ENCODE measurements at regions not wholly inside any gene's neighbourhood (a gene's known extent, or its start where the extent isn't known, plus 50 kb on each side); places are given as distances from the start of the nearest gene placed in this dataset.
A peak's percentile ranks its signal among the peaks of the same experiment; 100 is the strongest.
"Not testable (repeated sequence)": the region's sequence is repeated elsewhere in the genome, so short reads cannot be mapped to it uniquely, and the experiment has no call there.

- Mint-ChIP-seq H3K4me3 (no peak overlapping the region), H3K4me1 (ENCODE audit: low read depth) (peaks cover 66% of the 10 kb centered on the region), H3K27ac (peak overlapping the region; percentile 66), H3K27me3 (peaks cover 8% of the 10 kb centered on the region), H3K9me3 (peaks cover 3% of the 10 kb centered on the region), H3K36me3 (ENCODE audit: low read depth) (no peaks in the 10 kb centered on the region)
Observed at GRCh38 chr11:129637983-129638776, 177.5 kb upstream of the TMEM45B start.

GRCh38 chr11:129639300-129639699 is 176.3 kb upstream of the TMEM45B start:
- Mint-ChIP-seq H3K36me3 (ENCODE audit: low read depth) (no peaks in the 10 kb centered on the region), H3K4me3 (no peak overlapping the region), H3K9me3 (peaks cover 3% of the 10 kb centered on the region), H3K4me1 (ENCODE audit: low read depth) (peaks cover 77% of the 10 kb centered on the region), H3K27ac (peak overlapping the region; percentile 70), H3K27me3 (peaks cover 6% of the 10 kb centered on the region)

- peaks cover 7% of the 10 kb centered on the region for H3K27me3 Mint-ChIP-seq
- peaks cover 3% of the 10 kb centered on the region for H3K9me3 Mint-ChIP-seq
- peak overlapping the region; percentile 77 for H3K27ac Mint-ChIP-seq
- no peaks in the 10 kb centered on the region for H3K36me3 Mint-ChIP-seq (ENCODE audit: low read depth)
- peaks cover 86% of the 10 kb centered on the region for H3K4me1 Mint-ChIP-seq (ENCODE audit: low read depth)
- H3K4me3 Mint-ChIP-seq, result no peak overlapping the region
Observed at GRCh38 chr11:129640671-129641070, 175.0 kb upstream of the TMEM45B start.

- peak overlapping the region; percentile 93 for H3K27ac Mint-ChIP-seq
Observed at GRCh38 chr11:129643031-129643721, 172.5 kb upstream of the TMEM45B start.

GRCh38 chr11:129644326-129644725 is 171.3 kb upstream of the TMEM45B start:
- H3K4me3 Mint-ChIP-seq, result no peak overlapping the region
- no peaks in the 10 kb centered on the region for H3K36me3 Mint-ChIP-seq (ENCODE audit: low read depth)
- H3K4me1 Mint-ChIP-seq (ENCODE audit: low read depth), result peaks cover 58% of the 10 kb centered on the region
- H3K27me3 Mint-ChIP-seq, result peaks cover 7% of the 10 kb centered on the region
- H3K27ac Mint-ChIP-seq, result no peak overlapping the region
- no peaks in the 10 kb centered on the region for H3K9me3 Mint-ChIP-seq

More at GRCh38 chr11:129643031-129643721, 172.5 kb upstream of the TMEM45B start:
- Mint-ChIP-seq H3K4me3 (peak overlapping the region; percentile 15), H3K27me3 (peaks cover 7% of the 10 kb centered on the region), H3K9me3 (peaks cover under 1% of the 10 kb centered on the region), H3K36me3 (ENCODE audit: low read depth) (no peaks in the 10 kb centered on the region), H3K4me1 (ENCODE audit: low read depth) (peaks cover 67% of the 10 kb centered on the region)

- Mint-ChIP-seq H3K27me3 (peaks cover 7% of the 10 kb centered on the region), H3K9me3 (no peaks in the 10 kb centered on the region), H3K27ac (peak overlapping the region; percentile 4), H3K4me3 (no peak overlapping the region), H3K36me3 (ENCODE audit: low read depth) (no peaks in the 10 kb centered on the region), H3K4me1 (ENCODE audit: low read depth) (peaks cover 42% of the 10 kb centered on the region)
Observed at GRCh38 chr11:129645943-129646342, 169.7 kb upstream of the TMEM45B start.

GRCh38 chr11:129650044-129650443 is 165.6 kb upstream of the TMEM45B start:
- not testable (repeated sequence) for H3K27me3 Mint-ChIP-seq; H3K36me3 Mint-ChIP-seq (ENCODE audit: low read depth); H3K27ac Mint-ChIP-seq; H3K4me3 Mint-ChIP-seq; H3K4me1 Mint-ChIP-seq (ENCODE audit: low read depth)
- peaks cover 14% of the 10 kb centered on the region for H3K9me3 Mint-ChIP-seq

- Mint-ChIP-seq H3K36me3 (ENCODE audit: low read depth) (no peaks in the 10 kb centered on the region), H3K4me1 (ENCODE audit: low read depth) (no peaks in the 10 kb centered on the region), H3K9me3 (peaks cover 28% of the 10 kb centered on the region), H3K27me3 (no peaks in the 10 kb centered on the region), H3K4me3 (no peak overlapping the region), H3K27ac (no peak overlapping the region)
Observed at GRCh38 chr11:129652835-129653234, 162.8 kb upstream of the TMEM45B start.

GRCh38 chr11:129655247-129655832 is 160.3 kb upstream of the TMEM45B start:
- peaks cover 32% of the 10 kb centered on the region for H3K9me3 Mint-ChIP-seq
- no peaks in the 10 kb centered on the region for H3K36me3 Mint-ChIP-seq (ENCODE audit: low read depth)
- no peak overlapping the region for H3K27ac Mint-ChIP-seq
- no peaks in the 10 kb centered on the region for H3K4me1 Mint-ChIP-seq (ENCODE audit: low read depth)
- H3K27me3 Mint-ChIP-seq, result peaks cover 4% of the 10 kb centered on the region
- H3K4me3 Mint-ChIP-seq, result no peak overlapping the region

GRCh38 chr11:129657866-129658525 is 157.7 kb upstream of the TMEM45B start:
- Mint-ChIP-seq H3K27ac (no peak overlapping the region), H3K27me3 (peaks cover 4% of the 10 kb centered on the region), H3K4me1 (ENCODE audit: low read depth) (no peaks in the 10 kb centered on the region), H3K36me3 (ENCODE audit: low read depth) (no peaks in the 10 kb centered on the region), H3K9me3 (peaks cover 29% of the 10 kb centered on the region), H3K4me3 (no peak overlapping the region)

GRCh38 chr11:129658526-129658867 is 157.2 kb upstream of the TMEM45B start:
- no peak overlapping the region for H3K27ac Mint-ChIP-seq
- peaks cover 27% of the 10 kb centered on the region for H3K9me3 Mint-ChIP-seq
- H3K4me1 Mint-ChIP-seq (ENCODE audit: low read depth), result no peaks in the 10 kb centered on the region
- H3K4me3 Mint-ChIP-seq, result no peak overlapping the region
- H3K36me3 Mint-ChIP-seq (ENCODE audit: low read depth), result no peaks in the 10 kb centered on the region
- H3K27me3 Mint-ChIP-seq, result peaks cover 4% of the 10 kb centered on the region

- H3K4me1 Mint-ChIP-seq (ENCODE audit: low read depth), result no peaks in the 10 kb centered on the region
- no peaks in the 10 kb centered on the region for H3K36me3 Mint-ChIP-seq (ENCODE audit: low read depth)
- no peak overlapping the region for H3K27ac Mint-ChIP-seq
- H3K9me3 Mint-ChIP-seq, result no peaks in the 10 kb centered on the region
- peaks cover 16% of the 10 kb centered on the region for H3K27me3 Mint-ChIP-seq
- no peak overlapping the region for H3K4me3 Mint-ChIP-seq
Observed at GRCh38 chr11:129680907-129681306, 134.7 kb upstream of the TMEM45B start.

- Mint-ChIP-seq H3K27me3 (peaks cover 11% of the 10 kb centered on the region), H3K4me3 (no peak overlapping the region), H3K4me1 (ENCODE audit: low read depth) (no peaks in the 10 kb centered on the region), H3K9me3 (no peaks in the 10 kb centered on the region), H3K36me3 (ENCODE audit: low read depth) (no peaks in the 10 kb centered on the region), H3K27ac (no peak overlapping the region)
Observed at GRCh38 chr11:129681344-129682114, 134.1 kb upstream of the TMEM45B start.

GRCh38 chr11:129686269-129686668 is 129.4 kb upstream of the TMEM45B start:
- no peaks in the 10 kb centered on the region for H3K9me3 Mint-ChIP-seq
- H3K27ac Mint-ChIP-seq, result no peak overlapping the region
- no peaks in the 10 kb centered on the region for H3K4me1 Mint-ChIP-seq (ENCODE audit: low read depth)
- peaks cover 13% of the 10 kb centered on the region for H3K27me3 Mint-ChIP-seq
- H3K4me3 Mint-ChIP-seq, result no peak overlapping the region
- H3K36me3 Mint-ChIP-seq (ENCODE audit: low read depth), result no peaks in the 10 kb centered on the region
